ENCODE measurements at regions not wholly inside any gene's neighbourhood (a gene's known extent, or its start where the extent isn't known, plus 50 kb on each side); places are given as distances from the start of the nearest gene placed in this dataset.

- Histone ChIP-seq H3K9me3 (replicated peaks; ENCODE audit: control insufficient read depth, insufficient read depth, low read length) (no peaks in the 10 kb centered on the region), H3K27ac (ENCODE audit: insufficient read depth, low read depth, low read length) (no peak overlapping the region), H3K4me3 (replicated peaks in 1 of 3; ENCODE audit: insufficient read depth in 1 of 3, low read depth in 1 of 3, low read length in 3 of 3) (no peak overlapping the region), H4K20me1 (replicated peaks; ENCODE audit: control insufficient read depth, extremely low read depth, insufficient read depth, low read length) (no peaks in the 10 kb centered on the region), H3K27me3 (ENCODE audit: control insufficient read depth in 2 of 2, insufficient read depth in 2 of 2, low read length in 2 of 2) (no peaks in the 10 kb centered on the region), H3K79me2 (ENCODE audit: control insufficient read depth, insufficient read depth, low read length) (no peaks in the 10 kb centered on the region), H2AFZ (ENCODE audit: low read depth, low read length) (no peak overlapping the region), H3K9ac (replicated peaks; ENCODE audit: extremely low read depth, insufficient read depth, low read length) (no peak overlapping the region), H3K9me1 (replicated peaks; ENCODE audit: control insufficient read depth, extremely low read depth, insufficient read depth, low read length) (no peaks in the 10 kb centered on the region), H3K4me2 (ENCODE audit: insufficient read depth, low read length) (no peak overlapping the region), H3K36me3 (ENCODE audit: control insufficient read depth in 2 of 2, extremely low read depth in 1 of 2, insufficient read depth in 2 of 2, low read length in 2 of 2) (no peaks in the 10 kb centered on the region), H3K4me1 (ENCODE audit: control insufficient read depth, extremely low read depth, insufficient read depth, low read length) (no peaks in the 10 kb centered on the region)
- intact Hi-C loops (cut with micrococcal nuclease), result no loop called here
- dilution Hi-C loops (cut with MboI; ENCODE audit: extremely low pct_ligation_motif_present, low sequenced_read_pairs), result no loop called here
- FAIRE-seq (no peak), DNase-seq (ENCODE audit: low read depth, low spot score) (no peak)
- ChIA-PET POLR2A (no interaction called here), CTCF (interaction anchor here (0.9 kb wide), 1 partner anchor 39 kb away, joined by 3 read pairs; no protein-coding TSS in a partner anchor)
- no TSS peak for BruUV-seq (replicated peaks)
- TF ChIP-seq FOS (IDR thresholded peaks at IDR 0.05; ENCODE audit: borderline replicate concordance, insufficient read depth, low read length), result no peak
- TF ChIP-seq MYC (IDR thresholded peaks at IDR 0.05; ENCODE audit: low read depth, low read length), result no peak
- TF ChIP-seq CTCF (IDR thresholded peaks at IDR 0.05; ENCODE audit: extremely low read depth in 1 of 2, insufficient read depth in 1 of 2, low read depth in 1 of 2, low read length in 2 of 2), result no peak
- TF ChIP-seq JUN (IDR thresholded peaks at IDR 0.05; ENCODE audit: borderline replicate concordance, insufficient read depth, insufficient read length, low read depth), result no peak
- no peak for TF ChIP-seq GATA2 (IDR thresholded peaks at IDR 0.05; ENCODE audit: insufficient read depth, insufficient read length, low read depth, low read length)
- TF ChIP-seq EZH2 (IDR thresholded peaks at IDR 0.05; ENCODE audit: borderline replicate concordance, low read depth, low read length, severe bottlenecking), result no peak
- TF ChIP-seq POLR2A (IDR thresholded peaks at IDR 0.05; ENCODE audit: low read depth, low read length), result no peak
- no peak for TF ChIP-seq POLR2AphosphoS5 (IDR thresholded peaks at IDR 0.05; ENCODE audit: insufficient read depth, low read depth, low read length)
- no peak for TF ChIP-seq MAX (IDR thresholded peaks at IDR 0.05; ENCODE audit: insufficient read depth, insufficient read length)
Observed at GRCh38 chr7:22913158-22913557, 90.5 kb upstream of the TOMM7 start.
